ENCODE measurements at regions not wholly inside any gene's neighbourhood (a gene's known extent, or its start where the extent isn't known, plus 50 kb on each side); places are given as distances from the start of the nearest gene placed in this dataset.

DNA sequence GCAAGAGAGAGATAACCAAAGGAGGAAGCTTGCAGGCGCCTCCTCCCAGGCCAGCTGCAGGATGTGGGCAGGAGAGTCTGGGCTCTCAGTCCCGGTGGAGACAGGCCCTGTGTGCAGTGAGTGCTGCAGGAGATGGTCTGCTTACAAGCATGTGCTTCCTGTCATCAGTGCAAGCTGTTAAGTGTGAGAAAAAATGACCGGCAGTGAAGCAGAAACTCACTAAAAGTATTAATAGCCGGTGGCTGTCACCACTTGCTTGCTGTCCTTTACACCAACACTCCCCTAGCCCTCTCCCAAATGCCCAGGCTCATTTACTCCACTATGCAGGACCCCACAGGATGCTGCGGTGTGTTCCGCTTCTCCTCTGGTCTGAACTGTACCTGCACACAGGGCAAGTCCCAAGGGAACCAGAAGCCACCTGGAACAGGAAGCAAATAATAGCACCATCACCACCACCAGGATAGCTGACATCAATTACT, 435.6 kb upstream of the HS6ST1 start:
- TF ChIP-seq CTCF (IDR thresholded peaks at IDR 0.05) (no peak), POLR2A (IDR thresholded peaks at IDR 0.05) (no peak)

All from Peyer's patch (tissue), 4 donors.